OCI-LY3 (cell line): ENCODE measurements at regions not wholly inside any gene's neighbourhood (a gene's known extent, or its start where the extent isn't known, plus 50 kb on each side); places are given as distances from the start of the nearest gene placed in this dataset.
"Not testable (repeated sequence)": the region's sequence is repeated elsewhere in the genome, so short reads cannot be mapped to it uniquely, and the experiment has no call there.

ENCODE experiments used
- H2AFZ ChIP-seq: fragments of 200-600, 300-600 bp; shearing (Covaris generic); 2 replicates; pipeline ENCODE4 v1.6.0; 2014; ENCODE audit warnings: antibody characterized with exemption, low read depth, low read length
- H3K27ac ChIP-seq: fragments of 200-600, 300-600 bp; sonication (generic); 2 replicates; pipeline ENCODE4 v1.5.1; 2014; ENCODE audit warnings: mild to moderate bottlenecking, low read length, moderate library complexity, mixed read lengths
- H3K27me3 ChIP-seq: fragments of 200-600, 300-600 bp; sonication (generic); 2 replicates; pipeline ENCODE4 v1.6.1; 2014; ENCODE audit warnings: low read depth, low read length, mixed read lengths
- H3K36me3 ChIP-seq: fragments of 200-600, 300-600 bp; sonication (generic); replicated peaks from 2 replicates; pipeline ENCODE3; 2014; ENCODE audit warnings: low read depth, low read length, mixed read lengths
- H3K4me1 ChIP-seq: fragments of 300-600, 200-600 bp; sonication (generic); 2 replicates; pipeline ENCODE4 v1.6.1; 2014; ENCODE audit warnings: low read length, mixed read lengths
- H3K4me2 ChIP-seq: fragments of 200-600, 300-600 bp; sonication (generic); 2 replicates; pipeline ENCODE4 v1.6.1; 2014; ENCODE audit warnings: low read length, mixed read lengths
- H3K4me3 ChIP-seq: fragments of 300-600, 200-600 bp; sonication (generic); 2 replicates; pipeline ENCODE4 v1.5.1; 2014; ENCODE audit warnings: antibody characterized with exemption, mild to moderate bottlenecking, low read length, moderate library complexity
- H3K79me2 ChIP-seq: fragments of 300-600, 200-600 bp; shearing (Covaris generic); 2 replicates; pipeline ENCODE4 v1.6.1; 2014; ENCODE audit warnings: mild to moderate bottlenecking, low read length, mixed read lengths
- H3K9ac ChIP-seq: fragments of 300-600, 200-600 bp; shearing (Covaris generic); 2 replicates; pipeline ENCODE4 v1.6.0; 2014; ENCODE audit warnings: mild to moderate bottlenecking, low read length, moderate library complexity
- H3K9me3 ChIP-seq: fragments of 200-600, 300-600 bp; shearing (Covaris generic); 2 replicates; pipeline ENCODE4 v1.6.1; 2014; ENCODE audit warnings: low read length, mixed read lengths; ENCODE audit not compliant: insufficient read depth
- H4K20me1 ChIP-seq: fragments of 200-600, 300-600 bp; sonication (generic); 2 replicates; pipeline ENCODE4 v1.6.1; 2016; ENCODE audit warnings: low read length, mixed read lengths; ENCODE audit not compliant: insufficient read depth
- EZH2phosphoT487 ChIP-seq: fragments of 200-600 bp; shearing (Covaris generic); IDR thresholded peaks from 2 replicates; pipeline ENCODE4 v1.6.1; 2018; ENCODE audit warnings: antibody characterized with exemption, mixed run types, low read depth
- TF ChIP-seq, protein P1 (sequence below): fragments of 200-600, 300-600 bp; sonication (generic); IDR thresholded peaks from 2 replicates; pipeline ENCODE4 v1.5.1; 2014; ENCODE audit warnings: antibody characterized with exemption, low read length, low read depth

DNA sequence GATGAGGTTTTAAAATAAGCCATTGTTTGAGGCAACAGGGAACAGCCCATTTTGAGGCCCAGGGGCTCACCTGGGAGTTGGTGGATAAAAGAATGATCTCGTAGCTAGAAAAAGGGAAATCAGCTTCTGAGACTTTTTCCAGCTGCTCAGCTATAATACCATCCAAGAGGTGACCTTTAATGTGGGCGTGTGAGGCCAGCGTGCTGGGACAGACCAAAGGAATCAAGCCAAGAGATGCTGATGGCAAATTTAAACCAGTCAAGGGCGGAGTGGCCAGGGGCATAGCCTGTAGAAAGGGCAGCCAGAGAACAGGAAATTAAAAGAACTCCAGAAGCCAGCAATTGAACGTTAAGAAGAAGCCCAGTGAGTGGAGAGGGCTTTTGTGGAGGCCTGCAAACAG lies 132.6 kb downstream of the IER5 start:
- Histone ChIP-seq H3K9ac (no peak overlapping the region), H3K4me2 (no peak overlapping the region), H3K4me1 (no peaks in the 10 kb centered on the region), H3K36me3 (no peaks in the 10 kb centered on the region), H3K9me3 (no peaks in the 10 kb centered on the region), H2AFZ (no peak overlapping the region), H3K79me2 (no peaks in the 10 kb centered on the region), H3K27ac (no peak overlapping the region), H3K4me3 (no peak overlapping the region), H4K20me1 (no peaks in the 10 kb centered on the region), H3K27me3 (peaks cover 22% of the 10 kb centered on the region)
- TF ChIP-seq EZH2phosphoT487 = no peak
- TF ChIP-seq, protein P1, sequence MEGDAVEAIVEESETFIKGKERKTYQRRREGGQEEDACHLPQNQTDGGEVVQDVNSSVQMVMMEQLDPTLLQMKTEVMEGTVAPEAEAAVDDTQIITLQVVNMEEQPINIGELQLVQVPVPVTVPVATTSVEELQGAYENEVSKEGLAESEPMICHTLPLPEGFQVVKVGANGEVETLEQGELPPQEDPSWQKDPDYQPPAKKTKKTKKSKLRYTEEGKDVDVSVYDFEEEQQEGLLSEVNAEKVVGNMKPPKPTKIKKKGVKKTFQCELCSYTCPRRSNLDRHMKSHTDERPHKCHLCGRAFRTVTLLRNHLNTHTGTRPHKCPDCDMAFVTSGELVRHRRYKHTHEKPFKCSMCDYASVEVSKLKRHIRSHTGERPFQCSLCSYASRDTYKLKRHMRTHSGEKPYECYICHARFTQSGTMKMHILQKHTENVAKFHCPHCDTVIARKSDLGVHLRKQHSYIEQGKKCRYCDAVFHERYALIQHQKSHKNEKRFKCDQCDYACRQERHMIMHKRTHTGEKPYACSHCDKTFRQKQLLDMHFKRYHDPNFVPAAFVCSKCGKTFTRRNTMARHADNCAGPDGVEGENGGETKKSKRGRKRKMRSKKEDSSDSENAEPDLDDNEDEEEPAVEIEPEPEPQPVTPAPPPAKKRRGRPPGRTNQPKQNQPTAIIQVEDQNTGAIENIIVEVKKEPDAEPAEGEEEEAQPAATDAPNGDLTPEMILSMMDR = no peak

DNA sequence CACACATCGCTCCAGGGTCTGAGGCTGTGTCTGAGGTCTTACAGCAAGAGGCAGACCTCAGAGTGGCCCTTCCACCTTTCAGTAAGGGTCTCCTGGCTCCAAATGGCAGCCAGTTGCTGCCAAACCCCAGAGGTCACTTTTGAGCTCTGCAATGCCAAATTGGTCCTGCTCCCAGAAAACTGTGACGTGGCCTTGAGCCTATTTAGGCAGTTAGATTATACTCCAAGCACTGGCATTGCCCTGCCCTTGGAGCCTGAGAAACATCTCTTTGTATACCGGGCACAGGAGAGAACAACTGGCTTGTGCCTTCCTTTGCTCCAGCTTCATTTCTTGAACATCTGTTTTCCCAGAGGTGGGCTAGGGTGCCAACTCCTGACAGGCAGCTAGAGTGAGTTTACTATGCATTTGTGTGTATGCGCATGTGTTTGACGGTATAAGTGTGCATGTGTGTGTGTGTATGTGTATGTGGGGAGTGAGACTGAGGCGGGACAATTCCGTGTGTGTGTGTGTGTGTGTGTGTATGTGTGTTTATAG lies 134.5 kb downstream of the IER5 start:
- Histone ChIP-seq H3K79me2 (no peaks in the 10 kb centered on the region), H3K27ac (no peak overlapping the region), H3K4me3 (no peak overlapping the region), H2AFZ (no peak overlapping the region), H3K4me2 (no peak overlapping the region), H4K20me1 (no peaks in the 10 kb centered on the region), H3K9me3 (no peaks in the 10 kb centered on the region), H3K9ac (no peak overlapping the region), H3K27me3 (peaks cover 22% of the 10 kb centered on the region; the same call in 1 of the 2 replicates), H3K4me1 (no peaks in the 10 kb centered on the region), H3K36me3 (no peaks in the 10 kb centered on the region)
- TF ChIP-seq, protein P1 = no peak
- no peak for TF ChIP-seq EZH2phosphoT487

DNA sequence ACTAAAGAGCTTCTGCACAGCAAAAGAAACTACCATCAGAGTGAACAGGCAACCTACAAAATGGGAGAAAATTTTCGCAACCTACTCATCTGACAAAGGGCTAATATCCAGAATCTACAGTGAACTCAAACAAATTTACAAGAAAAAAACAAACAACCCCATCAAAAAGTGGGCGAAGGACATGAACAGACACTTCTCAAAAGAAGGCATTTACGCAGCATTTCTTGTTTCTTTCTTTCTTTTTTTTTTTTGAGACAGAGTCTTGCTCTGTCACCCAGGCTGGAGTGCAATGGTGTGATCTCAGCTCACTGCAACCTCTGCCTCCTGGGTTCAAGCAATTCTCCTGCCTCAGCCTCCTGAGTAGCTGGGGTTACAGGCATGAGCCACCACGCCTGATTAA lies 138.2 kb downstream of the IER5 start:
- not testable (repeated sequence) for H3K4me1 ChIP-seq, H3K79me2 ChIP-seq, H3K4me3 ChIP-seq, H3K9me3 ChIP-seq, H2AFZ ChIP-seq, H3K36me3 ChIP-seq, H3K9ac ChIP-seq, H4K20me1 ChIP-seq, H3K27ac ChIP-seq, H3K4me2 ChIP-seq
- peaks cover 18% of the 10 kb centered on the region; the same call in 1 of the 2 replicates for H3K27me3 ChIP-seq

DNA sequence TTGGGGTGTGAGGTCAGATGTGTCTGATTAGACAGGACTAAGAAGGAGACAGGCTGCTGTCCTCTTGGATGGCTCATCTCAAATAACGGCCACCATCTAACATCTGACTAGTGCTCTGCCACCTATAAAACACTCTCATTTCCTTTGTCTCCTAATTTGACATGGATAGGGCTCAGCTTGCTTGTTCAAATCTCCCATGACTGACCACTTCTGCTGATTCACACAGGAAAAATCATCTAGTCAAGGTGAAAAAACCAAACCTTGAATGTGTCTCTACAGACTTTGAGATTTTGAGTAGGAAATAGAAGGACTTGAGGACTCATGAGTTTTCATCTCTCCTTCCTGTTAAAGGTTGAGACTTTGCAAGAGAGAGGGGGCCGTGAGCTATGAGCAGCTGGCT lies 150.6 kb downstream of the IER5 start:
- Histone ChIP-seq H3K4me3 (no peak overlapping the region), H4K20me1 (no peaks in the 10 kb centered on the region), H3K27ac (no peak overlapping the region), H3K79me2 (no peaks in the 10 kb centered on the region), H3K9ac (no peak overlapping the region), H3K27me3 (peaks cover 32% of the 10 kb centered on the region; the same call in 1 of the 2 replicates), H3K36me3 (no peaks in the 10 kb centered on the region), H3K4me2 (no peak overlapping the region), H3K9me3 (no peaks in the 10 kb centered on the region), H2AFZ (no peak overlapping the region), H3K4me1 (no peaks in the 10 kb centered on the region)
- TF ChIP-seq EZH2phosphoT487 = no peak
- TF ChIP-seq, protein P1 = no peak

DNA sequence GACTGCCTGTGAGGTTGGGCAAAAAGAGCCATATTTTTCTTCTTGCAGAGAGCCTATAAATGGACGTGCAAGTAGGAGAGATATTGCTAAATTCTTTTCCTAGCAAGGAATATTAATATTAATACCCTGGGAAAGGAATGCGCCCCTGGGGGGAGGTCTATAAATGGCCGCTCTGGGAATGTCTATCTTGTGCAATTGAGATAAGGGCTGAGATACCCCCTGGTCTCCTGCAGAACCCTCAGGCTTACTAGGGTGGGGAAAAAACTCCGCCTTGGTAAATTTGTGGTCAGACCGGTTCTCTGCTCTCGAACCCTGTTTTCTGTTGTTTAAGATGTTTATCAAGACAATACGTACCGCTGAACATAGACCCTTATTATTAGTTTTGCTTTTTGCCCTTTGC lies 157.8 kb downstream of the IER5 start:
- not testable (repeated sequence) for H3K9me3 ChIP-seq, H4K20me1 ChIP-seq, H3K4me3 ChIP-seq, H3K27ac ChIP-seq, H3K4me2 ChIP-seq, H3K9ac ChIP-seq, H3K79me2 ChIP-seq, H3K4me1 ChIP-seq, H3K36me3 ChIP-seq, H2AFZ ChIP-seq
- peaks cover 39% of the 10 kb centered on the region; the same call in 1 of the 2 replicates for H3K27me3 ChIP-seq

- H3K9ac ChIP-seq, H4K20me1 ChIP-seq, H3K9me3 ChIP-seq, H2AFZ ChIP-seq, H3K79me2 ChIP-seq, H3K27ac ChIP-seq, H3K4me1 ChIP-seq, H3K4me2 ChIP-seq, H3K36me3 ChIP-seq, H3K4me3 ChIP-seq: not testable (repeated sequence)
- peaks cover 51% of the 10 kb centered on the region for H3K27me3 ChIP-seq
These were observed 159.9 kb downstream of the IER5 start for GRCh38 chr1:181248361-181248760.
